ENCODE measurements at regions not wholly inside any gene's neighbourhood (a gene's known extent, or its start where the extent isn't known, plus 50 kb on each side); places are given as distances from the start of the nearest gene placed in this dataset.

DNA sequence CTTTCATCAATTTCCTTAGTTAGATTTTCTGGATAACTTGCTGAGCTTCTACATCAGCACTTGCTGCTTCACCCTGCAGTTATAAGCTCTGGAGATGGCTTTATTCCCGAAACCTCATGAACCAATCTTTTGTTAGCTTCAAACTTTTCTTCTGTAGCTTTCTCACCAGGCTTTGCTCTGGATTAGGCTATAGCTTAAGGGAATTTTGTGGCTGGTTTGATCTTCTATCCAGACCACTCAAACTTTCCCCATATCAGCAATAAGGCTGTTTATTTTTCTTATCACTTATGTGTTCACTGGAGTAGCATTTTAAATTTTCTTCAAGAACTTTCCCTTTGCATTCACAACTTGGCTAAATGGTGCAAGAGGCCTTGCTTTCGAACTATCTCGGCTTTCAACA lies 1173.5 kb upstream of the NUDT12 start:
- TF ChIP-seq CTCF (IDR thresholded peaks at IDR 0.05; ENCODE audit: low read depth, low read length): no peak
- H3K4me3 ChIP-seq (ENCODE audit: low read depth, low read length): no peak overlapping the region
- in situ Hi-C loops (cut with HindIII; ENCODE audit: low sequenced_read_pairs): no loop called here
- DNase-seq (ENCODE audit: low read depth, low spot score): no peak

- TF ChIP-seq CTCF (IDR thresholded peaks at IDR 0.05; ENCODE audit: low read depth, low read length): no peak
- in situ Hi-C loops (cut with HindIII; ENCODE audit: low sequenced_read_pairs): no loop called here
- no peak for DNase-seq (ENCODE audit: low read depth, low spot score)
- no peak overlapping the region for H3K4me3 ChIP-seq (ENCODE audit: low read depth, low read length)
These were observed 1171.5 kb upstream of the NUDT12 start for GRCh38 chr5:104734046-104734445.

GRCh38 chr5:104733063-104733669 lies 1170.6 kb upstream of the NUDT12 start:
- DNase-seq (ENCODE audit: low read depth, low spot score): peak; percentile 9
- no peak overlapping the region for H3K4me3 ChIP-seq (ENCODE audit: low read depth, low read length)
- TF ChIP-seq CTCF (IDR thresholded peaks at IDR 0.05; ENCODE audit: low read depth, low read length): no peak
- in situ Hi-C loops (cut with HindIII; ENCODE audit: low sequenced_read_pairs): no loop called here

- in situ Hi-C loops (cut with HindIII; ENCODE audit: low sequenced_read_pairs): no loop called here
- DNase-seq (ENCODE audit: low read depth, low spot score): no peak
- H3K4me3 ChIP-seq (ENCODE audit: low read depth, low read length): no peak overlapping the region
- TF ChIP-seq CTCF (IDR thresholded peaks at IDR 0.05; ENCODE audit: low read depth, low read length): no peak
These were observed 1168.7 kb upstream of the NUDT12 start for GRCh38 chr5:104731331-104731730.

- no peak overlapping the region for H3K4me3 ChIP-seq (ENCODE audit: low read depth, low read length)
- in situ Hi-C loops (cut with HindIII; ENCODE audit: low sequenced_read_pairs): no loop called here
- TF ChIP-seq CTCF (IDR thresholded peaks at IDR 0.05; ENCODE audit: low read depth, low read length): no peak
- no peak for DNase-seq (ENCODE audit: low read depth, low spot score)
These were observed 1145.4 kb upstream of the NUDT12 start for GRCh38 chr5:104708027-104708426.

DNA sequence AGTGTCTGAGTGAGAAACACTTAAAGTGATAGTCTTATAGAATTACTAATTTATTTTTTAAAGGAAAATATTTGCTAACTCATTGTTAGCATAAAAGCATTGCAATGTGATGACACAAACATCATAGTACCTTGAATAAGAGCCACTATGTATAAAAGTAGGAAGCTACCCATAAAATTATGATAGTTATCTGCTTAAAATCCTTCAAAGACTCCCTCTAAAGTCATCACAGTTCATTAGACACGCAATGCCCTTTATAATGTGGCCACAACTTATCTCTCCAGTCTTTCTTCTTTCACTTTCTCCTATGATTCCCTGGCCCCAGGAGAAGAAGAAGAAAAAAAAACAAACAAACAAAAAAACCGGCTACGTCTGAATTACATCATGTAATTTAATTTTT lies 1144.0 kb upstream of the NUDT12 start:
- H3K4me3 ChIP-seq (ENCODE audit: low read depth, low read length): no peak overlapping the region
- no peak for DNase-seq (ENCODE audit: low read depth, low spot score)
- in situ Hi-C loops (cut with HindIII; ENCODE audit: low sequenced_read_pairs): no loop called here
- TF ChIP-seq CTCF (IDR thresholded peaks at IDR 0.05; ENCODE audit: low read depth, low read length): no peak

GRCh38 chr5:104702212-104702611 lies 1139.6 kb upstream of the NUDT12 start:
- TF ChIP-seq CTCF (IDR thresholded peaks at IDR 0.05; ENCODE audit: low read depth, low read length): no peak
- in situ Hi-C loops (cut with HindIII; ENCODE audit: low sequenced_read_pairs): no loop called here
- no peak overlapping the region for H3K4me3 ChIP-seq (ENCODE audit: low read depth, low read length)
- DNase-seq (ENCODE audit: low read depth, low spot score): no peak
